OCI-LY3 (cell line): ENCODE measurements at regions not wholly inside any gene's neighbourhood (a gene's known extent, or its start where the extent isn't known, plus 50 kb on each side); places are given as distances from the start of the nearest gene placed in this dataset.

Experiments used
- H2AFZ ChIP-seq: fragments of 200-600, 300-600 bp; shearing (Covaris generic); 2 replicates; pipeline ENCODE4 v1.6.0; 2014; ENCODE audit warnings: antibody characterized with exemption, low read depth, low read length
- H3K27ac ChIP-seq: fragments of 200-600, 300-600 bp; sonication (generic); 2 replicates; pipeline ENCODE4 v1.5.1; 2014; ENCODE audit warnings: mild to moderate bottlenecking, low read length, moderate library complexity, mixed read lengths
- H3K27me3 ChIP-seq: fragments of 200-600, 300-600 bp; sonication (generic); 2 replicates; pipeline ENCODE4 v1.6.1; 2014; ENCODE audit warnings: low read depth, low read length, mixed read lengths
- H3K36me3 ChIP-seq: fragments of 200-600, 300-600 bp; sonication (generic); replicated peaks from 2 replicates; pipeline ENCODE3; 2014; ENCODE audit warnings: low read depth, low read length, mixed read lengths
- H3K4me1 ChIP-seq: fragments of 300-600, 200-600 bp; sonication (generic); 2 replicates; pipeline ENCODE4 v1.6.1; 2014; ENCODE audit warnings: low read length, mixed read lengths
- H3K4me2 ChIP-seq: fragments of 200-600, 300-600 bp; sonication (generic); 2 replicates; pipeline ENCODE4 v1.6.1; 2014; ENCODE audit warnings: low read length, mixed read lengths
- H3K4me3 ChIP-seq: fragments of 300-600, 200-600 bp; sonication (generic); 2 replicates; pipeline ENCODE4 v1.5.1; 2014; ENCODE audit warnings: antibody characterized with exemption, mild to moderate bottlenecking, low read length, moderate library complexity
- H3K79me2 ChIP-seq: fragments of 300-600, 200-600 bp; shearing (Covaris generic); 2 replicates; pipeline ENCODE4 v1.6.1; 2014; ENCODE audit warnings: mild to moderate bottlenecking, low read length, mixed read lengths
- H3K9ac ChIP-seq: fragments of 300-600, 200-600 bp; shearing (Covaris generic); 2 replicates; pipeline ENCODE4 v1.6.0; 2014; ENCODE audit warnings: mild to moderate bottlenecking, low read length, moderate library complexity
- H3K9me3 ChIP-seq: fragments of 200-600, 300-600 bp; shearing (Covaris generic); 2 replicates; pipeline ENCODE4 v1.6.1; 2014; ENCODE audit warnings: low read length, mixed read lengths; ENCODE audit not compliant: insufficient read depth
- H4K20me1 ChIP-seq: fragments of 200-600, 300-600 bp; sonication (generic); 2 replicates; pipeline ENCODE4 v1.6.1; 2016; ENCODE audit warnings: low read length, mixed read lengths; ENCODE audit not compliant: insufficient read depth
- EZH2phosphoT487 ChIP-seq: fragments of 200-600 bp; shearing (Covaris generic); IDR thresholded peaks from 2 replicates; pipeline ENCODE4 v1.6.1; 2018; ENCODE audit warnings: antibody characterized with exemption, mixed run types, low read depth
- TF ChIP-seq, protein P1 (sequence below): fragments of 200-600, 300-600 bp; sonication (generic); IDR thresholded peaks from 2 replicates; pipeline ENCODE4 v1.5.1; 2014; ENCODE audit warnings: antibody characterized with exemption, low read length, low read depth

DNA sequence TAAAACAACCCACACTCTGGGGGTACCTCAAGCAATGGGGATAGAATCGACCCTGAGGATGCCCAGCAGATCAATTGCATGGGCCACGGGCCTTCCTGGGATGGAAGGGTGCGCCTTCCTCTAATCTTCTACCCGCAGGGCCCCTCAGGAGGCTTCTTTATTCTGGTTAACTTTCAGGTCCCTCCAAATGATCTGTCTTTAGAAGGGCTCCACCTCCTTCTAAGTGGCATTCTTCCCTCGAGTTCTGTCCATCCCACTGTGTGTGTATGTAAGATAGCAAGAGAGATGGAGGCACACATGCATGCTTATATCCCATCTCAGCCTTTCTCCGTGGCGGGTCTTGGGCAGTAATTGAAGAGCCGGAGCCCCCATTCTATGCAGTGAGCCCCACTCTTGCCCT, 125.7 kb downstream of the MRM1 start:
- Histone ChIP-seq H3K27ac (no peak overlapping the region), H3K9ac (no peak overlapping the region), H3K9me3 (no peaks in the 10 kb centered on the region), H4K20me1 (no peaks in the 10 kb centered on the region), H3K27me3 (peaks cover 41% of the 10 kb centered on the region), H3K4me3 (no peak overlapping the region), H3K79me2 (no peaks in the 10 kb centered on the region), H2AFZ (no peak overlapping the region), H3K36me3 (no peaks in the 10 kb centered on the region), H3K4me2 (no peak overlapping the region), H3K4me1 (no peaks in the 10 kb centered on the region)
- TF ChIP-seq, protein P1, sequence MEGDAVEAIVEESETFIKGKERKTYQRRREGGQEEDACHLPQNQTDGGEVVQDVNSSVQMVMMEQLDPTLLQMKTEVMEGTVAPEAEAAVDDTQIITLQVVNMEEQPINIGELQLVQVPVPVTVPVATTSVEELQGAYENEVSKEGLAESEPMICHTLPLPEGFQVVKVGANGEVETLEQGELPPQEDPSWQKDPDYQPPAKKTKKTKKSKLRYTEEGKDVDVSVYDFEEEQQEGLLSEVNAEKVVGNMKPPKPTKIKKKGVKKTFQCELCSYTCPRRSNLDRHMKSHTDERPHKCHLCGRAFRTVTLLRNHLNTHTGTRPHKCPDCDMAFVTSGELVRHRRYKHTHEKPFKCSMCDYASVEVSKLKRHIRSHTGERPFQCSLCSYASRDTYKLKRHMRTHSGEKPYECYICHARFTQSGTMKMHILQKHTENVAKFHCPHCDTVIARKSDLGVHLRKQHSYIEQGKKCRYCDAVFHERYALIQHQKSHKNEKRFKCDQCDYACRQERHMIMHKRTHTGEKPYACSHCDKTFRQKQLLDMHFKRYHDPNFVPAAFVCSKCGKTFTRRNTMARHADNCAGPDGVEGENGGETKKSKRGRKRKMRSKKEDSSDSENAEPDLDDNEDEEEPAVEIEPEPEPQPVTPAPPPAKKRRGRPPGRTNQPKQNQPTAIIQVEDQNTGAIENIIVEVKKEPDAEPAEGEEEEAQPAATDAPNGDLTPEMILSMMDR: no peak
- TF ChIP-seq EZH2phosphoT487: no peak

DNA sequence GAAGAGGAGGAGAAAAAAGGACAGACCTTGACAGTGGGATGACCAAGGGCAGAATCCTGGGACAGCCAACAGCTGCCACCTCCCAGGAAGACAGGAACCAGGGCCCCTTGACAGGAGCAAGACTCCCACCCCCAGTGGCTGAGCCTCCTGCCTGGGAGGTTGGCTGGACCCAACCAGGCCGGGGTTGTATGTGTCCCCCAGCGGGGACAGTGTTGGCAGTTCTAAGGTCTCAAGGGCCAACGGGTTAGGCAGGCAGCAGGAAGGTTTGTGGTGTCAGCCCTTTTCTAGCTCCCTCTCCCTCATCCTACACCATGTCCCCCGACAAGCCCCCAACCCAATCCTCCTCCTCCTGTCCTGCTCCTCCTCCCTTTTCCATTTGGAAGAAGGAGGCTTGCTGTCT, 126.2 kb downstream of the MRM1 start:
- H3K9me3 ChIP-seq: no peaks in the 10 kb centered on the region
- H3K27me3 ChIP-seq: peaks cover 41% of the 10 kb centered on the region
- no peak for TF ChIP-seq EZH2phosphoT487
- TF ChIP-seq, protein P1: no peak
- H3K27ac ChIP-seq: no peak overlapping the region
- no peak overlapping the region for H3K4me3 ChIP-seq
- no peaks in the 10 kb centered on the region for H4K20me1 ChIP-seq
- H3K36me3 ChIP-seq: no peaks in the 10 kb centered on the region
- H2AFZ ChIP-seq: no peak overlapping the region
- no peak overlapping the region for H3K9ac ChIP-seq
- no peaks in the 10 kb centered on the region for H3K4me1 ChIP-seq
- H3K79me2 ChIP-seq: no peaks in the 10 kb centered on the region
- H3K4me2 ChIP-seq: no peak overlapping the region

DNA sequence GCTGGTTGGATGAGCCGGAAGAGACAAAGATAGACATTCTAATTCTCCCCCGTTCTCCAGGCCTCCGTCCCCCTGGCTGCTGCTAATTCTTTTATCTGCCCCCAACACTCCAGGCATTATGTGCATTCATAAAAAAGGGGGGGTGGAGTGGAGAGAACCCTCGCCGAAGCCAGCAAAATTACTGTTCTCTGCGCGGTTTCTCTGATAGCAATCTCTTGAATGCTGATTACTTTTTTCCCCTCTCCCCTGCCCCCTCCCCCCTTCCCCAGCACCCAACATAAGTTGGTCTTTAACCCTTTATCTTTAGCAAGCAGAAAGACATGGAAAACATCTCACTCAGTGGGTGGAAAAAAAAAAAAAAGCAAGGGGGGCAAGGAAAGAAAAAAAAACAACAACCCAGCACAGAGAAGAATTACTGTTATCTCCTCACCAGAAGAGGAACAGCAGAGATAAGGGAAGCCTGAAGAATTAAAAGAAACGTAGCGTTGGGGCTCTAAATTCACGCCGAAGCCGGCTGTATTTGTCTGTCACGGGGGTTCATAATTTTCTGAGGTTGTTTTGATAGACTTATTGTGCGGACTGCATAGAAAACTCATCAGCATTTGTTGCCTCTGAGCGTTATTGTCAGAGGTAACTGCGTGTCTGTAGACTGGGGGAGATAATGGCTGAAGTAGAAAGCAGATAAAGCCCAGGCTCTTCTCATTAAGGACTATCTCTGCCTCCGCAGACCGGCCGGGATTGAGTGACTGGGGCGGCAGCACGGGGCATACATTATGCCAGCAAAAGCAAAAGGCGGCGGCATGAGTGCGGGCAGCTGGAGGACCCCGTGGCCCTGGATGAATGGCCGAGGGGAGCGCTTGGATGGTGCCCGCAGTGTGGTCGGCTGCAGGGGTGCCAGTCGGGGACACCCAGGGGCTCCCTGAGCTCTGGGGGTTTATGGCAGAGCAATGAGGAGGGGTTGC, 126.9 kb downstream of the MRM1 start:
- H3K27me3 ChIP-seq: peaks cover 41% of the 10 kb centered on the region
- no peak overlapping the region for H2AFZ ChIP-seq
- no peak overlapping the region for H3K9ac ChIP-seq
- no peaks in the 10 kb centered on the region for H3K36me3 ChIP-seq
- no peaks in the 10 kb centered on the region for H3K79me2 ChIP-seq
- H4K20me1 ChIP-seq: no peaks in the 10 kb centered on the region
- H3K4me2 ChIP-seq: no peak overlapping the region
- no peaks in the 10 kb centered on the region for H3K4me1 ChIP-seq
- no peak overlapping the region for H3K27ac ChIP-seq
- H3K9me3 ChIP-seq: no peaks in the 10 kb centered on the region
- TF ChIP-seq, protein P1: no peak
- no peak for TF ChIP-seq EZH2phosphoT487
- H3K4me3 ChIP-seq: no peak overlapping the region

DNA sequence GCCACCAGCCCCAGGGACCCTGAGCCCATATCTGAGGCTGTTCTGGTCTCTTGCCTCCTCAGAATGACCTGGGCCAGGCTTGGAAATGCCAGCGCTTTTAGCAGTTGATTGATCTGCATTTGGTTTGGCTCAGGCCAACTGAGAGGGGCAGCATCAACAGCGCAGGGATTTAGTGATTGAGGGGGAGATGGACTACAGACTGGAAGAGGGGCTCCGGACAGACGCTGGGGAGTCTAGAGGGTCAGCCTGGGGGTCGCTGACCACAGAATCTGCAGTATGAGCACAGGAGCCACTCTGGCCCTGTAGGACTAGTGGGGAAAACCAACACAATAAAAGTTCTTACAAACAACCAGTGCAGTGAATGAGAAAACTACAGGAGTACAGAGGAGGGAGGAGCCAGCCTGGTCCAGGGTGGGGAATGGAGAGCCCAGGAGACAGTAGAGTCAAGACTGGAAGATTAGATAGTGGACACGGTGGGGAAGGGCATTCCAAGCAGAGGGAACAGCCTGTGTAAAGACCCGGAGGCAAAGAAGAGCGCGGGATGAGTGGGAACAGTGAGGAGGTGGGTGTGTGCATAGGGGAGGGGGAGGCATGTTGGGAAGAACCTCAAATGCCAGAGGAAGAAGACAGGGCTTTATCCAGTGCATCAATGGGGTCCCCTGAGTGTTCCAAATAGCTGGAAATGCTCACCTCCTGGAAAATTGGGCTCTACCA, 128.9 kb downstream of the MRM1 start:
- Histone ChIP-seq H3K9ac (no peak overlapping the region), H2AFZ (no peak overlapping the region), H3K27ac (no peak overlapping the region), H3K4me2 (no peak overlapping the region), H3K4me1 (no peaks in the 10 kb centered on the region), H3K27me3 (peaks cover 37% of the 10 kb centered on the region), H3K4me3 (no peak overlapping the region), H4K20me1 (no peaks in the 10 kb centered on the region), H3K9me3 (no peaks in the 10 kb centered on the region), H3K36me3 (no peaks in the 10 kb centered on the region), H3K79me2 (no peaks in the 10 kb centered on the region)
- TF ChIP-seq, protein P1: no peak
- TF ChIP-seq EZH2phosphoT487: no peak
